NOMO-1 treated with DMSO at 0.1 percent for 48 hours (cell line): ENCODE measurements at regions not wholly inside any gene's neighbourhood (a gene's known extent, or its start where the extent isn't known, plus 50 kb on each side); places are given as distances from the start of the nearest gene placed in this dataset.
A peak's percentile ranks its signal among the peaks of the same experiment; 100 is the strongest.
"Not testable (repeated sequence)": the region's sequence is repeated elsewhere in the genome, so short reads cannot be mapped to it uniquely, and the experiment has no call there.

Source experiments
- DNase-seq: peaks from one replicate; lab custom pipeline; 2025; ENCODE audit not compliant: unreplicated experiment; lab: John Stamatoyannopoulos, UW

DNA sequence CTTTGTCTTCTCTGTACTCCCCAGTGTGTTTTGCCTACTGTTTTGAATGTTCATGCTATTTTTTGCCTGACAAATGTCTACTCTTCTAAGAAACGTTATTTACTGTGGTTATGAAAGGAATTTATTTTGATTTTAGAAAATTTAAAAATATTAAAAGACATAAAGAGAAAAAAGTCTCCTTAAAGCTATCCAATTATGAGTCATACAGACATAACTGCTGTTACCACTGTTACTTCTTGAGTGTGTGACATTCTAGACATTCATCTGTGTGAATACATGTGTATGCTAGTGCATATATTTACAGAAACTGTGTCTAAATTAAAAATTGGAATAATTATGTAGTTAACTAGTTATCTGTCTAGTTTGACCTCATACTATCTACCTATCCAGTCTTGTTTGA, 187.6 kb upstream of the SGCG start:
- DNase-seq = no peak

DNA sequence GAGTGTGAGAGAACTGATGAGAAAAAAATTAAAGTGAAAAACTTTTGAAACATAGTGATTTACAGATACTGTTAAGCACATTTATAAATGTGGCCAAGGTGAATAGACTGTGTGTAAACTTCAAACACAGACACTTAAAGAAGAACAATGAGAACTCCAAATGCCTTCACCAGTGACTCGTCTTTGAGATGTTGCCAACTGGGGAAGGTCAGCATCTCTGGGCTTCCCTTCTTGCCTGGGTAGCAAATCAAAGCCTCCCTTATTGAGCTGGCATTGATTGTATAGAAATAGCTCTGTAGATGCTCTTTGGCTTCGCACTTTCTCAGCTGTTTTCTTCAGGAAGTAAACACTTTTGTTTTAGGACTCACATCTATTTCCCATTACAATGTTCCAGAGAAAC, 177.3 kb upstream of the SGCG start:
- no peak for DNase-seq

- DNase-seq = no peak
Measured at GRCh38 chr13:23007426-23007825, 173.4 kb upstream of the SGCG start.

GRCh38 chr13:23018143-23018542, 162.6 kb upstream of the SGCG start:
- DNase-seq = no peak

- DNase-seq = peak; percentile 42
Measured at GRCh38 chr13:23020246-23020843, 160.4 kb upstream of the SGCG start.

- no peak for DNase-seq
Measured at GRCh38 chr13:23021906-23022305, 158.9 kb upstream of the SGCG start.

DNA sequence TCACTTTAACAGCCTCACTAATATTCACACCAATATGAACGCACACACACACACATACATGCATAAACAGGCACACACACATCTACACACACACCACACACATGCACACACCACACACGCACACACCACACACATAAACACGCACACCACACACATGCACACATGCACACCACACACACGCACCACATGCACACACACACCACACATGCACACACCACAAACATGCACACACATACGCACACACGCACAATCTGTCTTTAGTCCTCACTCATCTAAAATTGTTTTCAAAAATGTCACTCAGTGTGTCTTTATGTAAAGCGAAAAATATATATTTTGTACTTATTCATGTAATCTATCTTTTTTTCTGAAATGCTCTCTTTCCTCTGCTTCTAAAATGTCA, 158.1 kb upstream of the SGCG start:
- DNase-seq = no peak

GRCh38 chr13:23025864-23026608, 154.7 kb upstream of the SGCG start:
- no peak for DNase-seq

GRCh38 chr13:23039266-23039935, 141.4 kb upstream of the SGCG start:
- no peak for DNase-seq

DNA sequence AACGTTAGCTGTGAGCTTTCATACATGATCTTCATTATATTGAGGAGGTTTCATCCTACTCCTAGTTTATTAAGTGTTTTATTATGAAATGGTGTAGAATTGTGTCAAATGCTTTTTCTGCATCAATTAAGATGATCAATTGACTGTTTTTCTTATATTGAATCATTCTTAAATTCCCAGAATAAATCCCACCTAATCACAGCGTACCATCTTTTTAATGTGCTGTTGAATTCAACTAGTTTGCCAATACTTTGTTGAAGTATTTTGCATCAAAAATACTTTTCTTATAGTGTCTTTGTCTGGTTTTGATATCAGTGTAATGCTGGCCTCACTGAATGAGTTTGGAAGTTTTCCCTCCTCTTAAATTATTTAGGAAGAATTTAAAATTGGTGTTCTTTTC, 138.6 kb upstream of the SGCG start:
- DNase-seq = no peak

DNA sequence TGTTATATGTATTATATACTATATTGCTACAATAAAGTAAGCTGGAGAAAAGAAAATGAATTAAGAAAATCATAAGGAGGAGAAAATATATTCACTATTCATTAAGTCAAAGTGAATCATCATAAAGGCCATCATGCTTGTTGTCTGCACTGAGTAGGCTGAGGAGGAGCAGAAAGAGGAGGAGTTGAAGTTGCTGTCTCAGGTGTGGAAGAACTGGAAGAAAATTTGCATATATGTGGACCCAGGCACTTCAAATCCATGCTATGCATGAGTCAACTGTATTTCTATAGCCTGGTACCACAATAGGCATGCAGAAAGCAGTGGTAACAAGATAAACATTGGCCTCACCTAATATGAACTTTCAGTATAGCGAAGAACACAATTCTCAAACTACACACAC, 135.9 kb upstream of the SGCG start:
- DNase-seq = no peak

- DNase-seq = no peak
Measured at GRCh38 chr13:23050126-23050525, 130.7 kb upstream of the SGCG start.

DNA sequence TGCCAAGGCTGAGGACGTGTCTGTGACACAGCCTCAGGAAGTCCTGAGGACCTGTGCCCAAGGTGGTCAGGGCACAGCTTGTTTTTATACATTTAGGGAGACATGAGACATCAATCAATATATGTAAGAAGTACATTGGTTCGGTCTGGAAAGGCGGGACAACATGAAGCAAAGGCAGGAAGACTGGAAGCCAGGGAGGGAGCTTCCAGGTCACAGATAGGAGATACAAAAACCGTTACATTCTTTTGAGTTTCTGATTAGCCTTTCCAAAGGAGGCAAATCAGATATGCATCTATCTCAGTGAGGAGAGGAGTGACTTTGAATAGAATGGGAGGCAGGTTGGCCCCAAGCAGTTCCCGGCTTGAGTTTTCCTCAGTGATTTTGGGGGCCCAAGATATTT, 127.1 kb upstream of the SGCG start:
- not testable (repeated sequence) for DNase-seq

GRCh38 chr13:23059173-23059572, 121.6 kb upstream of the SGCG start:
- DNase-seq = peak; percentile 44

DNA sequence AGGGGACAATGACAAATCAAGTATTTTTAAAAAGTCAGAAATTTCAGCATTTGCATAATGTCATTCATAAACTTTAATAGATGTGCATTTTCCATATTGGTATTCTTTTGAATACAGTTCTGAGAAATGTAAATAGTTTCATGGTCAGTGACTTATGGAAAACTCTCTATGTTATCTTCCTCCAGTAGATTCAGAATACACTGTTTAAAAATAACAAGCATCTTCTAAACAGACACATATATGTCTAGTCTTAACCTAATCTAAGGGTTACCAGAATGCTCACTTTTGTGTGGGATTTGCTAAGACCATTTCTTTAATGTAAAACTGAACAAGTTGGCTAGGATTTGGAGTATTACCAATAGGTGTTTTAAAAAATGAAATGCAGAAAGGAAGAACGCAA, 119.8 kb upstream of the SGCG start:
- DNase-seq = peak; percentile 11

- DNase-seq = no peak
Measured at GRCh38 chr13:23067129-23067528, 113.7 kb upstream of the SGCG start.

GRCh38 chr13:23069566-23069965, 111.2 kb upstream of the SGCG start:
- DNase-seq = no peak

DNA sequence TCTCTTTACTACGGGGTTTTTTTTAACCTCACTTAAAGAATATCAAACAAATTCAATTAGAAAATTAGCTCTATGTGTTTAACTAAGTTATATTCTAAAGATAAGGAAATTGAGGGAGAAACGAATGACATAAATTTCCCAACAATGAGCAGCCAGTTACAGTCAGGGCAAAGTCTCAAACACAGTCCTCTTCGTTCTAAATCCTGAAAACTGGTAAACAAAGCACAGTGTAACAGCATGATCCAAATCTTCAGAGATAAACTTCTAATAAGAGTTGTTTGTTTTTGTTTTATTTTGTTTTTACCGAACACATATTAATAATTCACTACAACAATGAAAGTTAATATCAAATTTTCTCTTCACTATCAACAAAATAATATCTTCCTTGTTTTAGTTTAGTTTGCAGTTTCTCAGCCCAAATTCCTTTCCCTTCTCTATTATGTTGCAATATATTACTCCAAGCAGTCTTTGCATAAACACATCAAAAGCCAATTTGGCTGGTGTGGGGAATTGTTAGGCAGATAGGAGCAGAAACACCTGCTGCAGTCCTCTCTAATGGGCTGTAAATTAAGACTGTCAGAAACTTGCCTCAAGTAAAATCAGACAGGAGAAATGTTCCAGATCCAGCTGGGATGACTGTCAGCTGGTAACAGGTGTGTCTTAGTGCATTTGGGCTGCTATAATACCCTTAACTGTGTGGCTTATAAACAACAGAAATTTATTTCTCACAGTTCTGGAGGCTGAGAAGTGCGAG, 106.5 kb upstream of the SGCG start:
- DNase-seq = no peak

GRCh38 chr13:23081220-23081619, 99.6 kb upstream of the SGCG start:
- DNase-seq = no peak

DNA sequence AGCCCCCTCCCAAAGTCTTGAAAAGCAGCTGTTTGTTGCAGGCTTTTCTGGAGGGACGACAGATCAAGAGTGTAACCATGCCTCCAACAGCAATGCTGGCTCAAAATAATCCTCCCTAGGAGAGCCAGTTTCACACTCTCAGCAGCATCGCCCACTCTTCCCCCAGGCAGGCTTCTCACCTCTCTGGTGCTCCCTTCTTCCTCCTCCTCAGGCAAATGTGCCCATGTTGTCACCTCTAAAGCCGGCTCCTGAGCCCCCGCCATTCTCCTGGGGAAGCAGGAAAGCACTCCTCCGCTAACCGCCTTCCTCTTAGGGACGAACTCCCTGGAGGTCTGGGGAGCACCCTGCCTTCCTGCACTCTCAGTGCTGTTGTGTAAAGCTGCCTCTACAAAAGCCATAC, 98.9 kb upstream of the SGCG start:
- DNase-seq = no peak

- no peak for DNase-seq
Measured at GRCh38 chr13:23086968-23087623, 93.7 kb upstream of the SGCG start.
